HEK293 (cell line): ENCODE measurements at regions not wholly inside any gene's neighbourhood (a gene's known extent, or its start where the extent isn't known, plus 50 kb on each side); places are given as distances from the start of the nearest gene placed in this dataset.

Experiments
- ZNF23 ChIP-seq: fragments of 450-650 bp; formaldehyde crosslinking; IDR thresholded peaks from 2 replicates; pipeline ENCODE4 v1.5.1; 2016; ENCODE audit warnings: missing biosample characterization, missing genetic modification characterization, borderline replicate concordance
- ZNF558 ChIP-seq: fragments of 450-650 bp; formaldehyde crosslinking; IDR thresholded peaks from 2 replicates; pipeline ENCODE4 v1.5.1; 2016; ENCODE audit warnings: missing biosample characterization, missing genetic modification characterization
- ZNF837 ChIP-seq: fragments of 450-650 bp; formaldehyde crosslinking; IDR thresholded peaks from 2 replicates; pipeline ENCODE4 v1.5.1; 2016; ENCODE audit warnings: missing biosample characterization, missing genetic modification characterization
- TF ChIP-seq, protein P1 (sequence below): fragments of 450-650 bp; formaldehyde crosslinking; IDR thresholded peaks from 2 replicates; pipeline ENCODE4 v1.5.1; 2016; ENCODE audit warnings: missing biosample characterization, missing genetic modification characterization

DNA sequence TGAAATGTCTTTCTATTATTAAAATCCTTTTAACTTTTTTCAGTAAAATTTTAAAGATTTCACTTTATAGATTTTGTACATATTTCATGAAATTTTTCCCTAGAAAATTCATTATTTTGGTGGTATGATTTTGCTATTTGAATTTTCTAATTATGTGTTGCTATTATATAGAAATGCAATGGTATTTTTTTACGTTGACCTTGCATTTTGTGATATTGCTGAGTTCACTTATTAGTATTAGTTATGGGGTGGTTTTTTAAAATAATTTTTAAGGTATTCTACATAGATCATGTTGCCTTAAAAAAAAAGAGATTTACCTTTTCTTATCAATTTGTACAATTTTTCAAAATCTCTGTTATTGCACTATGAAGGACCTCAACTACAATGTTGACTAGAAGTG lies 458.3 kb downstream of the TLE1 start:
- TF ChIP-seq, protein P1, sequence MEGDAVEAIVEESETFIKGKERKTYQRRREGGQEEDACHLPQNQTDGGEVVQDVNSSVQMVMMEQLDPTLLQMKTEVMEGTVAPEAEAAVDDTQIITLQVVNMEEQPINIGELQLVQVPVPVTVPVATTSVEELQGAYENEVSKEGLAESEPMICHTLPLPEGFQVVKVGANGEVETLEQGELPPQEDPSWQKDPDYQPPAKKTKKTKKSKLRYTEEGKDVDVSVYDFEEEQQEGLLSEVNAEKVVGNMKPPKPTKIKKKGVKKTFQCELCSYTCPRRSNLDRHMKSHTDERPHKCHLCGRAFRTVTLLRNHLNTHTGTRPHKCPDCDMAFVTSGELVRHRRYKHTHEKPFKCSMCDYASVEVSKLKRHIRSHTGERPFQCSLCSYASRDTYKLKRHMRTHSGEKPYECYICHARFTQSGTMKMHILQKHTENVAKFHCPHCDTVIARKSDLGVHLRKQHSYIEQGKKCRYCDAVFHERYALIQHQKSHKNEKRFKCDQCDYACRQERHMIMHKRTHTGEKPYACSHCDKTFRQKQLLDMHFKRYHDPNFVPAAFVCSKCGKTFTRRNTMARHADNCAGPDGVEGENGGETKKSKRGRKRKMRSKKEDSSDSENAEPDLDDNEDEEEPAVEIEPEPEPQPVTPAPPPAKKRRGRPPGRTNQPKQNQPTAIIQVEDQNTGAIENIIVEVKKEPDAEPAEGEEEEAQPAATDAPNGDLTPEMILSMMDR, result no peak
- no peak for TF ChIP-seq ZNF837 (tag by site-specific recombination)
- TF ChIP-seq ZNF23 (tag by site-specific recombination), result no peak
- TF ChIP-seq ZNF558 (tag by site-specific recombination), result no peak
